AG09309 (cell line): ENCODE measurements at regions not wholly inside any gene's neighbourhood (a gene's known extent, or its start where the extent isn't known, plus 50 kb on each side); places are given as distances from the start of the nearest gene placed in this dataset.

ENCODE experiments used
- DNase-seq: peaks from one replicate; pipeline ENCODE4 v3.0.0-alpha.2; 2010; ENCODE audit warnings: low read depth
- H3K4me3 ChIP-seq: 2 replicates; pipeline ENCODE4 v1.5.1; 2011; ENCODE audit warnings: mild to moderate bottlenecking, low read depth, low read length, moderate library complexity; ENCODE audit not compliant: control insufficient read depth
- CTCF ChIP-seq: IDR thresholded peaks from 2 replicates; pipeline ENCODE4 v1.5.1; 2011; ENCODE audit warnings: mild to moderate bottlenecking, low read depth, low read length, inconsistent platforms; ENCODE audit not compliant: insufficient read depth, control insufficient read depth; ENCODE audit errors: missing control alignments

GRCh38 chr1:115164940-115165705 lies 75.8 kb upstream of the TSPAN2 start:
- no peak overlapping the region for H3K4me3 ChIP-seq
- TF ChIP-seq CTCF: no peak
- no peak for DNase-seq

- no peak for TF ChIP-seq CTCF
- no peak for DNase-seq
- H3K4me3 ChIP-seq: no peak overlapping the region
Observed at GRCh38 chr1:115164484-115164883, 75.2 kb upstream of the TSPAN2 start.

- no peak for DNase-seq
- no peak for TF ChIP-seq CTCF
- H3K4me3 ChIP-seq: no peak overlapping the region
Observed at GRCh38 chr1:115160728-115161127, 71.4 kb upstream of the TSPAN2 start.

- no peak for DNase-seq
- no peak for TF ChIP-seq CTCF
- no peak overlapping the region for H3K4me3 ChIP-seq
Observed at GRCh38 chr1:115159958-115160357, 70.7 kb upstream of the TSPAN2 start.

GRCh38 chr1:115158181-115158580 lies 68.9 kb upstream of the TSPAN2 start:
- DNase-seq: no peak

GRCh38 chr1:115156826-115157468 lies 67.6 kb upstream of the TSPAN2 start:
- no peak overlapping the region for H3K4me3 ChIP-seq
- no peak for DNase-seq
- TF ChIP-seq CTCF: no peak

More at GRCh38 chr1:115158181-115158580, 68.9 kb upstream of the TSPAN2 start:
- TF ChIP-seq CTCF: no peak
- no peak overlapping the region for H3K4me3 ChIP-seq
